OCI-LY1 (cell line): ENCODE measurements at regions not wholly inside any gene's neighbourhood (a gene's known extent, or its start where the extent isn't known, plus 50 kb on each side); places are given as distances from the start of the nearest gene placed in this dataset.
"Not testable (repeated sequence)": the region's sequence is repeated elsewhere in the genome, so short reads cannot be mapped to it uniquely, and the experiment has no call there.

ENCODE experiments used
- H2AFZ ChIP-seq: fragments of 200-600 bp; sonication (generic), shearing (Covaris generic); 2 replicates; pipeline ENCODE4 v1.6.0; 2014; ENCODE audit warnings: antibody characterized with exemption, mild to moderate bottlenecking, low read length
- H3F3A ChIP-seq: fragments of 200-600 bp; sonication (generic), shearing (Covaris generic); 2 replicates; pipeline ENCODE4 v1.6.0; 2014; ENCODE audit warnings: mild to moderate bottlenecking, antibody characterized with exemption, low read length, moderate library complexity; ENCODE audit not compliant: insufficient read depth
- H3K27ac ChIP-seq: fragments of 200-600 bp; sonication (generic); 2 replicates; pipeline ENCODE4 v1.5.1; 2014; ENCODE audit warnings: low read length, mixed run types, mild to moderate bottlenecking, low read depth; ENCODE audit not compliant: poor library complexity, severe bottlenecking
- H3K27me3 ChIP-seq: fragments of 200-600 bp; sonication (generic); 2 replicates; pipeline ENCODE4 v1.6.0; 2014; ENCODE audit warnings: antibody characterized with exemption, mild to moderate bottlenecking, low read length, moderate library complexity; ENCODE audit not compliant: insufficient read depth
- H3K36me3 ChIP-seq: fragments of 200-600 bp; sonication (generic); 2 replicates; pipeline ENCODE4 v1.6.1; 2014; ENCODE audit warnings: mild to moderate bottlenecking, antibody characterized with exemption, low read length, moderate library complexity, mixed read lengths; ENCODE audit not compliant: insufficient read depth
- H3K4me1 ChIP-seq: fragments of 200-600 bp; sonication (generic); 2 replicates; pipeline ENCODE4 v1.5.1; 2014; ENCODE audit warnings: mild to moderate bottlenecking, low read length, moderate library complexity; ENCODE audit not compliant: insufficient read depth, severe bottlenecking
- H3K4me2 ChIP-seq: fragments of 200-600 bp; sonication (generic), shearing (Covaris generic); 2 replicates; pipeline ENCODE4 v1.6.1; 2014; ENCODE audit warnings: low read length
- H3K4me3 ChIP-seq: fragments of 200-600 bp; sonication (generic); 2 replicates; pipeline ENCODE4 v1.5.1; 2014; ENCODE audit warnings: low read length, low read depth, mild to moderate bottlenecking, mixed read lengths; ENCODE audit not compliant: poor library complexity, severe bottlenecking
- H3K79me2 ChIP-seq: fragments of 200-600 bp; shearing (Covaris generic); 2 replicates; pipeline ENCODE4 v1.6.1; 2016; ENCODE audit warnings: mixed run types, low read length, mixed read lengths; ENCODE audit not compliant: insufficient read depth
- H3K9ac ChIP-seq: fragments of 200-600 bp; sonication (generic), shearing (Covaris generic); 2 replicates; pipeline ENCODE4 v1.6.1; 2014; ENCODE audit warnings: mild to moderate bottlenecking, low read length, mixed read lengths
- H3K9me2 ChIP-seq: fragments of 200-600 bp; sonication (generic), shearing (Covaris generic); 2 replicates; pipeline ENCODE4 v1.6.1; 2014; ENCODE audit warnings: low read depth, mild to moderate bottlenecking, low read length, mixed read lengths
- H3K9me3 ChIP-seq: fragments of 200-600 bp; shearing (Covaris generic); 2 replicates; pipeline ENCODE4 v1.6.1; 2014; ENCODE audit warnings: low read length, mixed read lengths
- H4K20me1 ChIP-seq: fragments of 200-600 bp; sonication (generic), shearing (Covaris generic); 2 replicates; pipeline ENCODE4 v1.6.0; 2016; ENCODE audit warnings: mild to moderate bottlenecking, low read length; ENCODE audit not compliant: insufficient read depth
- CTCF ChIP-seq: fragments of 200-600 bp; sonication (generic), shearing (Covaris generic); IDR thresholded peaks from 2 replicates; pipeline ENCODE4 v1.5.1; 2017; ENCODE audit warnings: mild to moderate bottlenecking, antibody characterized with exemption, low read length, moderate library complexity, mixed read lengths
- EZH2 ChIP-seq: fragments of 200-600 bp; sonication (generic), shearing (Covaris generic); IDR thresholded peaks from 2 replicates; pipeline ENCODE4 v1.8.0; 2017; ENCODE audit warnings: borderline replicate concordance, mixed run types, mild to moderate bottlenecking, antibody characterized with exemption, low read length, moderate library complexity, mixed read lengths

GRCh38 chr16:59632276-59632855, 898.2 kb upstream of the GOT2 start:
- H3K4me2 ChIP-seq: no peak overlapping the region
- no peaks in the 10 kb centered on the region for H4K20me1 ChIP-seq
- H3F3A ChIP-seq: no peaks in the 10 kb centered on the region
- no peak overlapping the region for H3K4me3 ChIP-seq
- no peaks in the 10 kb centered on the region for H3K9me2 ChIP-seq
- no peaks in the 10 kb centered on the region for H3K36me3 ChIP-seq
- H3K27me3 ChIP-seq: no peaks in the 10 kb centered on the region
- H3K9me3 ChIP-seq: no peaks in the 10 kb centered on the region
- TF ChIP-seq CTCF (no peak), EZH2 (no peak)
- H3K27ac ChIP-seq: no peak overlapping the region
- no peak overlapping the region for H3K9ac ChIP-seq
- no peaks in the 10 kb centered on the region for H3K4me1 ChIP-seq
- H2AFZ ChIP-seq: no peak overlapping the region
- H3K79me2 ChIP-seq: no peaks in the 10 kb centered on the region

- not testable (repeated sequence) for H3K9ac ChIP-seq, H3K27ac ChIP-seq, H4K20me1 ChIP-seq, H3K9me2 ChIP-seq, H3K79me2 ChIP-seq, H3F3A ChIP-seq, H2AFZ ChIP-seq, H3K9me3 ChIP-seq, H3K4me1 ChIP-seq, H3K27me3 ChIP-seq, H3K4me3 ChIP-seq, H3K4me2 ChIP-seq, H3K36me3 ChIP-seq
These were observed 890.3 kb upstream of the GOT2 start for GRCh38 chr16:59624381-59624780.

- no peaks in the 10 kb centered on the region for H3K27me3 ChIP-seq
These were observed 880.5 kb upstream of the GOT2 start for GRCh38 chr16:59614466-59615240.

GRCh38 chr16:59612910-59613620, 878.9 kb upstream of the GOT2 start:
- H3K79me2 ChIP-seq, H3K4me2 ChIP-seq, H3K9ac ChIP-seq, H3K4me1 ChIP-seq, H3K36me3 ChIP-seq, H4K20me1 ChIP-seq, H2AFZ ChIP-seq, H3K9me2 ChIP-seq, H3K4me3 ChIP-seq, H3K27ac ChIP-seq, H3K27me3 ChIP-seq, H3K9me3 ChIP-seq, H3F3A ChIP-seq: not testable (repeated sequence)

More at GRCh38 chr16:59614466-59615240, 880.5 kb upstream of the GOT2 start:
- Histone ChIP-seq H2AFZ (no peak overlapping the region), H3K9me2 (no peaks in the 10 kb centered on the region), H3F3A (no peaks in the 10 kb centered on the region), H3K4me1 (no peaks in the 10 kb centered on the region), H3K4me2 (no peak overlapping the region), H3K27ac (no peak overlapping the region), H3K9ac (no peak overlapping the region), H3K36me3 (no peaks in the 10 kb centered on the region), H3K9me3 (no peaks in the 10 kb centered on the region), H4K20me1 (no peaks in the 10 kb centered on the region), H3K4me3 (no peak overlapping the region), H3K79me2 (no peaks in the 10 kb centered on the region)
- TF ChIP-seq CTCF (no peak), EZH2 (no peak)
